ENCODE measurements at regions not wholly inside any gene's neighbourhood (a gene's known extent, or its start where the extent isn't known, plus 50 kb on each side); places are given as distances from the start of the nearest gene placed in this dataset.
"Not testable (repeated sequence)": the region's sequence is repeated elsewhere in the genome, so short reads cannot be mapped to it uniquely, and the experiment has no call there.

DNA sequence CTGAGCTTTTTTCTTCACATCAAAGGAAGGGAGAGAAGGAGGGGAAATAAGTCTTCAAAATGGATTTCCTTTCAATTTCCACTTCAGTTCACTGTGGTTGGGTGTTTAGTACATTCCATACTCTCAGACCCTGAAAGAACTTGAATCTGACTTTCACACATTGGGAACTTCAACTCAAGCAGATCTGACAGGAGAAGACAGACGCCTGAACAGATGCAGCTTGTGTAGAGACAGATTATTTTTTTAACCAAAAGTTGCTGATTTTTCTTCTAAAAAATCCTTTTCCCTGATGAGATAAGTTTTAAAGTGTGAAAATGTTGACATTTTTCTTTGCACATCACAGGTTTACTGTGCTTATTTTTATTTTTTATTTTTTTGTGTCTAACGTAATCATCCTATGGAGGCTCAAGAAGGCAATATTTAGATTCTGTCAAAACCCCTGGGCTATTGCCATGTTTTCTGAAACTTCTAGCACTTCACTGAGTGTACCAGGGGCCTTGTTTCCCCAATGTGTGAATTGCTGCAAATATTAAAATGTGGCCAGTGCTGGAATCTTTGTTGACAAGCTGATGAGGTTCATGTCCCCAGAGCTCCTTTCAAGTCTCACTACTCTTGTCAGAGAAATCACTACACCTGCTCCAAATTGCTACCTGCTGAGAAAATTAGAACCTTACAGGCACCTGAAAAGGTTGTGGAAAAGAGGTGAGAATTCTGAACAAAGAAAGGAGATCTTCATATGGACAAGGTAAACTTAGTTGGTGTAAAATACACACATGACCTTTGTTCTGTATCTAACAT, 214.8 kb upstream of the BTBD3 start:
- no peak for DNase-seq
- no peaks in the 10 kb centered on the region for H3K9me3 ChIP-seq
- no peaks in the 10 kb centered on the region for H3K4me1 ChIP-seq
- intact Hi-C loops (cut with DNase I): no loop called here
- 87 to 90% methylated on average over 2 of the region's 2 CpGs for WGBS, 2 donors
- TF ChIP-seq POLR2AphosphoS5 (IDR thresholded peaks at IDR 0.05): no peak
- TF ChIP-seq, protein P1, sequence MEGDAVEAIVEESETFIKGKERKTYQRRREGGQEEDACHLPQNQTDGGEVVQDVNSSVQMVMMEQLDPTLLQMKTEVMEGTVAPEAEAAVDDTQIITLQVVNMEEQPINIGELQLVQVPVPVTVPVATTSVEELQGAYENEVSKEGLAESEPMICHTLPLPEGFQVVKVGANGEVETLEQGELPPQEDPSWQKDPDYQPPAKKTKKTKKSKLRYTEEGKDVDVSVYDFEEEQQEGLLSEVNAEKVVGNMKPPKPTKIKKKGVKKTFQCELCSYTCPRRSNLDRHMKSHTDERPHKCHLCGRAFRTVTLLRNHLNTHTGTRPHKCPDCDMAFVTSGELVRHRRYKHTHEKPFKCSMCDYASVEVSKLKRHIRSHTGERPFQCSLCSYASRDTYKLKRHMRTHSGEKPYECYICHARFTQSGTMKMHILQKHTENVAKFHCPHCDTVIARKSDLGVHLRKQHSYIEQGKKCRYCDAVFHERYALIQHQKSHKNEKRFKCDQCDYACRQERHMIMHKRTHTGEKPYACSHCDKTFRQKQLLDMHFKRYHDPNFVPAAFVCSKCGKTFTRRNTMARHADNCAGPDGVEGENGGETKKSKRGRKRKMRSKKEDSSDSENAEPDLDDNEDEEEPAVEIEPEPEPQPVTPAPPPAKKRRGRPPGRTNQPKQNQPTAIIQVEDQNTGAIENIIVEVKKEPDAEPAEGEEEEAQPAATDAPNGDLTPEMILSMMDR (IDR thresholded peaks at IDR 0.05): no peak
- no peak for TF ChIP-seq EP300 (IDR thresholded peaks at IDR 0.05)
- no peak for TF ChIP-seq POLR2A (IDR thresholded peaks at IDR 0.05)
- no peaks in the 10 kb centered on the region for H3K27me3 ChIP-seq
- no peak overlapping the region for H3K4me3 ChIP-seq
- H3K27ac ChIP-seq: no peak overlapping the region
- no peaks in the 10 kb centered on the region for H3K36me3 ChIP-seq

DNA sequence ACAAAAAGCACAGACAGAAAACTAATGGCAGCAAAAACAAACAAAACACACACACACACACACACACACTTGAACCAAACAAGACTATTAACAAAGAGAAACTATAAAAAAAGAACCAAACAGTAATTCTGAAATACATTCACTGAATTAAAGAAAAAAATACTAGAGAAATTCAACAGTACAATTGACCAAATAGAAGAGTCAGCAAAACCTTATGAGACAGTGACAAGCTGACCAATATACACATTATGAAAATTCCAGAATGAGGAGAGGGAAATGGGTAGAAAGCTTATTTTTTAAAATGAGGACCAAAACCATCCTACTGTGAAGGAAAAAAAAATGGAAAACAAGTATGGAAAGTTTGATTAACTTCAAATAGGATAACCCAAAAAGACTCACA, 212.2 kb upstream of the BTBD3 start:
- Histone ChIP-seq H3K27me3 (no peaks in the 10 kb centered on the region), H3K9me3 (no peaks in the 10 kb centered on the region), H3K36me3 (no peaks in the 10 kb centered on the region), H3K4me1 (no peaks in the 10 kb centered on the region), H3K27ac (no peak overlapping the region), H3K4me3 (no peak overlapping the region)
- intact Hi-C loops (cut with DNase I): no loop called here
- no peak for DNase-seq
- no peak for TF ChIP-seq POLR2A (IDR thresholded peaks at IDR 0.05)
- TF ChIP-seq EP300 (IDR thresholded peaks at IDR 0.05): no peak
- TF ChIP-seq, protein P1 (IDR thresholded peaks at IDR 0.05): no peak
- no peak for TF ChIP-seq POLR2AphosphoS5 (IDR thresholded peaks at IDR 0.05)

GRCh38 chr20:11708223-11708622, 209.5 kb upstream of the BTBD3 start:
- H3K9me3 ChIP-seq; H3K36me3 ChIP-seq; H3K27ac ChIP-seq; H3K27me3 ChIP-seq; DNase-seq; H3K4me3 ChIP-seq; intact Hi-C loops (cut with DNase I); H3K4me1 ChIP-seq: not testable (repeated sequence)
- WGBS, 2 donors: 94 to 96% methylated on average over 9 of the region's 9 CpGs

DNA sequence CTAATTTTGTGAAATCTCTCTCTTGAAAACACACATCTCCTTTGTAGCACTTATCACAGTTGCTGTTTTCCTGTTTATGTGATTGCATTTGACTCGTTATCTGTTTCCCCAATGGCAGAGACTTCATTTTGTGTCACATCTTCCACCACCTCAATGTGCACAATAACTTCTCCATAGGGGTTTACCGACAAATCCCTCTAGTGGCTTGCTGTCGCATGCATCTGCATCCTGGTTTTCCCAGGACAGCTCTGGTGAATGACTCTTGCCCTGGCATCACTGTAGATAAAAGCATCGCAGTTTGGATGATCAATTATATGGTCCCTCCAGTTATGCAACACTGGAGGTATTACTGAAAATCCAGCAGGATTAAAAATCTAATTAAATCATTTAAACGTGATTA, 206.5 kb upstream of the BTBD3 start:
- WGBS, 2 donors: 81 to 86% methylated on average over 5 of the region's 5 CpGs
- H3K4me1 ChIP-seq: peaks cover 0 to 17% (median 3%) of the 10 kb centered on the region in 4 donors
- H3K27me3 ChIP-seq: no peaks in the 10 kb centered on the region
- DNase-seq: no peak
- intact Hi-C loops (cut with DNase I): no loop called here
- TF ChIP-seq POLR2A (IDR thresholded peaks at IDR 0.05): no peak
- TF ChIP-seq EP300 (IDR thresholded peaks at IDR 0.05): no peak
- TF ChIP-seq, protein P1 (IDR thresholded peaks at IDR 0.05): no peak
- TF ChIP-seq POLR2AphosphoS5 (IDR thresholded peaks at IDR 0.05): no peak
- H3K9me3 ChIP-seq: no peaks in the 10 kb centered on the region
- H3K36me3 ChIP-seq: no peaks in the 10 kb centered on the region
- H3K4me3 ChIP-seq: no peak overlapping the region
- no peak overlapping the region for H3K27ac ChIP-seq

DNA sequence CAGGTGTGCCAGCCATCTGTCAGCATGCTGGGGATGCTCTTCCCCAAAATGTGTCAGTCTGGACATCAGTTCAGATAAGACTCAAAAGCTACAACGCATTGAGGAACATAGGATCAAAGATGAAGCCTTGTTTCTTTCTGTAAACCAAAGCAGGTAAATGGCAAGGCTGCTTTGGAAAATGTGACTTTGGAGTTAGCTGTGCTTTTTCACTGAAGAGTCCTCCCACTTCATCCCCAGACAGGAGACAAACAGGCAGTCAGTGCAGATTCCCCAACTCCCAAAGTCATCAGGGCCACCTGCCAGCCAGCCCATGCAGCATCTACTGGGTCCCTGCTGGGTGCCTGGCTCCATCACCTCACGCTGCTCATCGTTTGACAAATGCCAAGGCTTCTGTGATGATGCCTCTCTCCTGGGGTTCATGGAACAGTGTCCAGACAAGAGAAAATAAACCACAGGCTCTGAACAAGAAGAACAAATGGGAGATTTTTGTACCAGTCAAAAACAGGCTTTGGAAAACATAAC, 205.0 kb upstream of the BTBD3 start:
- Histone ChIP-seq H3K4me3 (no peak overlapping the region), H3K36me3 (no peaks in the 10 kb centered on the region), H3K9me3 (no peaks in the 10 kb centered on the region), H3K27ac (no peak overlapping the region), H3K4me1 (peaks cover 0 to 24% (median 3%) of the 10 kb centered on the region in 4 donors), H3K27me3 (no peaks in the 10 kb centered on the region)
- 80 to 82% methylated on average over 3 of the region's 3 CpGs for WGBS, 2 donors
- DNase-seq: no peak
- TF ChIP-seq EP300 (IDR thresholded peaks at IDR 0.05) (no peak), POLR2A (IDR thresholded peaks at IDR 0.05) (no peak), POLR2AphosphoS5 (IDR thresholded peaks at IDR 0.05) (no peak)
- TF ChIP-seq, protein P1 (IDR thresholded peaks at IDR 0.05): no peak
- intact Hi-C loops (cut with DNase I): no loop called here

Data from sigmoid colon (tissue), 6 donors.